ENCODE measurements at regions not wholly inside any gene's neighbourhood (a gene's known extent, or its start where the extent isn't known, plus 50 kb on each side); places are given as distances from the start of the nearest gene placed in this dataset.

DNA sequence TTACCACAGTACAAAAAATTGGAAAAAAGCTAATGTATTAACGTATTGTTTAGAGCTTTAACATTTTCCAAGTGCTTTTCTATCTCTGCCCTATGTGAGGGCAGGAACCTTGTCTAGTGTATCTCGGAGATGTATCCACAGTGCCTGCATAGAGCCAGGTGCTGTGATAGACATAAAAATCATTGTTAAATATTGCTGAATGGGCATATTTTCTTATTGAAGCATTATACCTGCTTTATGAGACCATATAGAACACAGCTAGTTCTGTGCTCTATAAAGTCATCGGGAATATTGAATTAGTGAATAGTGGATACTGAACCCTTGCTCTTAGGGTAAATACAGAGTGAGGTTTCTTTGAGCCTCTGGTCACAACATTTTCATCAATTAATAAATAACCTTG lies 163.0 kb downstream of the RNF144B start:
- DNase-seq (ENCODE audit: low read depth, low spot score) (no peak), ATAC-seq (no peak)
- intact Hi-C loops (cut with micrococcal nuclease) = no loop called here
- Histone ChIP-seq H3K4me2 (ENCODE audit: low read length) (no peak overlapping the region), H3K79me2 (ENCODE audit: insufficient read depth, low read length) (no peaks in the 10 kb centered on the region), H3K27me3 (ENCODE audit: insufficient read depth, low read length) (no peaks in the 10 kb centered on the region; the same call in 1 of the 2 replicates), H3K4me3 (replicated peaks in 1 of 2; ENCODE audit: low read depth in 1 of 2, low read length in 2 of 2) (no peak overlapping the region), H3K9me3 (ENCODE audit: control insufficient read depth in 1 of 2, insufficient read depth in 1 of 2, low read depth in 1 of 2, low read length in 2 of 2) (no peaks in the 10 kb centered on the region), H4K20me1 (ENCODE audit: insufficient read depth) (no peaks in the 10 kb centered on the region), H3K27ac (ENCODE audit: low read depth, low read length) (no peak overlapping the region), H2AFZ (ENCODE audit: low read depth, low read length, poor library complexity, severe bottlenecking) (no peak overlapping the region), H3K4me1 (ENCODE audit: control insufficient read depth in 1 of 2, insufficient read depth in 2 of 2, low read length in 2 of 2) (no peaks in the 10 kb centered on the region), H3K36me3 (ENCODE audit: control insufficient read depth in 1 of 2, insufficient read depth in 2 of 2, low read length in 2 of 2) (no peaks in the 10 kb centered on the region), H3K9ac (ENCODE audit: low read length) (no peak overlapping the region), H3K9me2 (ENCODE audit: insufficient read depth) (no peaks in the 10 kb centered on the region)
- CTCF ChIA-PET = no interaction called here
- TF ChIP-seq POLR2AphosphoS5 (IDR thresholded peaks at IDR 0.05; ENCODE audit: low read depth, low read length) (no peak), ZNF274 (IDR thresholded peaks at IDR 0.05; ENCODE audit: low read depth, low read length) (no peak), RAD21 (IDR thresholded peaks at IDR 0.05; ENCODE audit: low read depth) (no peak), EGR1 (IDR thresholded peaks at IDR 0.05; ENCODE audit: low read depth) (no peak), JUND (IDR thresholded peaks at IDR 0.05) (no peak)
- TF ChIP-seq, protein P1, sequence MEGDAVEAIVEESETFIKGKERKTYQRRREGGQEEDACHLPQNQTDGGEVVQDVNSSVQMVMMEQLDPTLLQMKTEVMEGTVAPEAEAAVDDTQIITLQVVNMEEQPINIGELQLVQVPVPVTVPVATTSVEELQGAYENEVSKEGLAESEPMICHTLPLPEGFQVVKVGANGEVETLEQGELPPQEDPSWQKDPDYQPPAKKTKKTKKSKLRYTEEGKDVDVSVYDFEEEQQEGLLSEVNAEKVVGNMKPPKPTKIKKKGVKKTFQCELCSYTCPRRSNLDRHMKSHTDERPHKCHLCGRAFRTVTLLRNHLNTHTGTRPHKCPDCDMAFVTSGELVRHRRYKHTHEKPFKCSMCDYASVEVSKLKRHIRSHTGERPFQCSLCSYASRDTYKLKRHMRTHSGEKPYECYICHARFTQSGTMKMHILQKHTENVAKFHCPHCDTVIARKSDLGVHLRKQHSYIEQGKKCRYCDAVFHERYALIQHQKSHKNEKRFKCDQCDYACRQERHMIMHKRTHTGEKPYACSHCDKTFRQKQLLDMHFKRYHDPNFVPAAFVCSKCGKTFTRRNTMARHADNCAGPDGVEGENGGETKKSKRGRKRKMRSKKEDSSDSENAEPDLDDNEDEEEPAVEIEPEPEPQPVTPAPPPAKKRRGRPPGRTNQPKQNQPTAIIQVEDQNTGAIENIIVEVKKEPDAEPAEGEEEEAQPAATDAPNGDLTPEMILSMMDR (IDR thresholded peaks at IDR 0.05 in 2 of 3, conservative IDR thresholded peaks at IDR 0.05 in 1 of 3; ENCODE audit: borderline replicate concordance in 1 of 3, insufficient read depth in 1 of 3, low read depth in 2 of 3, low read length in 2 of 3) = no peak
- TF ChIP-seq, protein P2, sequence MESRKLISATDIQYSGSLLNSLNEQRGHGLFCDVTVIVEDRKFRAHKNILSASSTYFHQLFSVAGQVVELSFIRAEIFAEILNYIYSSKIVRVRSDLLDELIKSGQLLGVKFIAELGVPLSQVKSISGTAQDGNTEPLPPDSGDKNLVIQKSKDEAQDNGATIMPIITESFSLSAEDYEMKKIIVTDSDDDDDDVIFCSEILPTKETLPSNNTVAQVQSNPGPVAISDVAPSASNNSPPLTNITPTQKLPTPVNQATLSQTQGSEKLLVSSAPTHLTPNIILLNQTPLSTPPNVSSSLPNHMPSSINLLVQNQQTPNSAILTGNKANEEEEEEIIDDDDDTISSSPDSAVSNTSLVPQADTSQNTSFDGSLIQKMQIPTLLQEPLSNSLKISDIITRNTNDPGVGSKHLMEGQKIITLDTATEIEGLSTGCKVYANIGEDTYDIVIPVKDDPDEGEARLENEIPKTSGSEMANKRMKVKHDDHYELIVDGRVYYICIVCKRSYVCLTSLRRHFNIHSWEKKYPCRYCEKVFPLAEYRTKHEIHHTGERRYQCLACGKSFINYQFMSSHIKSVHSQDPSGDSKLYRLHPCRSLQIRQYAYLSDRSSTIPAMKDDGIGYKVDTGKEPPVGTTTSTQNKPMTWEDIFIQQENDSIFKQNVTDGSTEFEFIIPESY (IDR thresholded peaks at IDR 0.05; ENCODE audit: extremely low read depth, insufficient replicate concordance, low read length) = no peak
- TF ChIP-seq, protein P3, sequence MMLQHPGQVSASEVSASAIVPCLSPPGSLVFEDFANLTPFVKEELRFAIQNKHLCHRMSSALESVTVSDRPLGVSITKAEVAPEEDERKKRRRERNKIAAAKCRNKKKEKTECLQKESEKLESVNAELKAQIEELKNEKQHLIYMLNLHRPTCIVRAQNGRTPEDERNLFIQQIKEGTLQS (IDR thresholded peaks at IDR 0.05) = no peak
- POLR2A ChIA-PET = no interaction called here
- RAD21 ChIA-PET (ENCODE audit: low non-redundant PET in 1 of 2, low total read pairs in 2 of 2, uncharacterized antibody in 2 of 2, unreplicated experiment in 2 of 2) = no interaction called here
- BruUV-seq (replicated peaks) = no TSS peak
